H1 (cell line): ENCODE measurements at regions not wholly inside any gene's neighbourhood (a gene's known extent, or its start where the extent isn't known, plus 50 kb on each side); places are given as distances from the start of the nearest gene placed in this dataset.

ENCODE experiments used
- FOSL1 ChIP-seq: IDR thresholded peaks from 2 replicates; pipeline ENCODE4 v1.6.1; 2011; ENCODE audit warnings: mild to moderate bottlenecking, low read depth, low read length, moderate library complexity; ENCODE audit not compliant: insufficient read depth
- JUN ChIP-seq: IDR thresholded peaks from 2 replicates; pipeline ENCODE4 v1.6.1; 2011; ENCODE audit warnings: low read depth, mild to moderate bottlenecking, improper control_type of control experiment, low read length
- JUND ChIP-seq: IDR thresholded peaks from 2 replicates; pipeline ENCODE4 v1.6.1; 2011; ENCODE audit warnings: mild to moderate bottlenecking, improper control_type of control experiment, low read length
- NANOG ChIP-seq: IDR thresholded peaks from 2 replicates; pipeline ENCODE4 v1.6.1; 2011; ENCODE audit warnings: low read length, low read depth, mild to moderate bottlenecking, inconsistent platforms; ENCODE audit not compliant: insufficient read depth, poor library complexity, severe bottlenecking

- TF ChIP-seq FOSL1 (no peak), NANOG (no peak), JUN (no peak), JUND (no peak)
Measured at GRCh38 chr10:113397047-113397446, 155.8 kb upstream of the HABP2 start (continued).
